Panc1 (cell line): ENCODE measurements at regions not wholly inside any gene's neighbourhood (a gene's known extent, or its start where the extent isn't known, plus 50 kb on each side); places are given as distances from the start of the nearest gene placed in this dataset.

Source experiments
- ATAC-seq: fragments of 200-7000 bp; cut with Tn5 transposase; 2 replicates; pipeline ENCODE4 v1.9.1; 2020; ENCODE audit warnings: mild to moderate bottlenecking, moderate library complexity
- BruUV-seq: library from RNA; stranded (reverse); fragments of 400-500 nt; replicated peaks from 2 replicates; lab custom pipeline; 2021; lab: Mats Ljungman, UMichigan
- CTCF ChIA-PET: fragments of 300-600 bp; sonication (Branson Sonifier 250); formaldehyde crosslinking; loops from one replicate; lab custom pipeline; 2022; ENCODE audit warnings: antibody characterized with exemption; lab: Charles Lee
- POLR2A ChIA-PET: fragments of 300-600 bp; sonication (Branson Sonifier 250); formaldehyde crosslinking; loops from one replicate; lab custom pipeline; 2022; ENCODE audit warnings: antibody characterized with exemption; lab: Charles Lee
- DNase-seq: peaks from one replicate; pipeline ENCODE4 v3.0.0-alpha.2; 2010; ENCODE audit warnings: low read depth, low spot score
- H3K27ac ChIP-seq: 2 replicates; pipeline ENCODE4 v1.5.1; 2011; ENCODE audit warnings: mild to moderate bottlenecking, low read length, inconsistent platforms
- H3K27me3 ChIP-seq: fragments of 200-500 bp; sonication (Bioruptor generic); 2 replicates; pipeline ENCODE4 v1.6.0; 2014; ENCODE audit warnings: low read length, inconsistent platforms; ENCODE audit not compliant: control insufficient read depth, insufficient read depth
- H3K36me3 ChIP-seq: fragments of 200-500 bp; sonication (Bioruptor generic); 2 replicates; pipeline ENCODE4 v1.5.1; 2014; ENCODE audit warnings: inconsistent platforms, mild to moderate bottlenecking, low read length, moderate library complexity; ENCODE audit not compliant: control insufficient read depth, insufficient read depth
- H3K4me1 ChIP-seq: 2 replicates; pipeline ENCODE4 v1.5.1; 2011; ENCODE audit warnings: inconsistent platforms, mild to moderate bottlenecking, low read length, moderate library complexity; ENCODE audit not compliant: control insufficient read depth, insufficient read depth
- H3K4me3 ChIP-seq, 2 experiments: 2 replicates each; pipeline ENCODE4 v1.5.1; 2011 to 2012; ENCODE audit warnings: low read depth in 2 of 2, low read length in 2 of 2, mild to moderate bottlenecking in 2 of 2, inconsistent platforms in 1 of 2, moderate library complexity in 1 of 2
- H3K9me3 ChIP-seq: fragments of 200-500 bp; sonication (Bioruptor generic); 2 replicates; pipeline ENCODE4 v1.5.1; 2014; ENCODE audit warnings: low read depth, mild to moderate bottlenecking, inconsistent platforms, low read length, moderate library complexity; ENCODE audit not compliant: control insufficient read depth, insufficient read depth
- POLR2AphosphoS5 ChIP-seq: IDR thresholded peaks from 2 replicates; pipeline ENCODE4 v1.6.1; 2012; ENCODE audit warnings: mild to moderate bottlenecking, low read depth, low read length, moderate library complexity
- SIN3A ChIP-seq: IDR thresholded peaks from 2 replicates; pipeline ENCODE4 v1.6.1; 2012; ENCODE audit warnings: low read depth, mild to moderate bottlenecking, low read length, moderate library complexity, borderline replicate concordance; ENCODE audit not compliant: insufficient read depth
- TCF7L2 ChIP-seq: IDR thresholded peaks from 2 replicates; pipeline ENCODE4 v1.6.1; 2011; ENCODE audit warnings: mild to moderate bottlenecking, low read depth, low read length, inconsistent platforms
- in situ Hi-C: cut with HindIII; loops from 2 replicates; pipeline ENCODE4 v1.10.0; 2016; ENCODE audit warnings: low sequenced_read_pairs, low pct_unique_long_range_greater_than_20kb
- intact Hi-C: fragments of 100-400 bp; cut with micrococcal nuclease; formaldehyde crosslinking; loops from one replicate; pipeline ENCODE4 v1.10.0; 2022; ENCODE audit not compliant: unreplicated experiment
- TF ChIP-seq, protein P1 (sequence below): fragments of 450-650 bp; IDR thresholded peaks from 2 replicates; pipeline ENCODE4 v1.5.1; 2017; ENCODE audit warnings: mild to moderate bottlenecking
- TF ChIP-seq, protein P2 (sequence below), 2 experiments: IDR thresholded peaks; 2 replicates each; pipeline ENCODE4 v1.6.1; 2011 to 2012; ENCODE audit warnings: low read depth in 2 of 2, control low read depth in 1 of 2, low read length in 1 of 2, mild to moderate bottlenecking in 1 of 2, moderate library complexity in 1 of 2; ENCODE audit not compliant: insufficient read depth in 1 of 2

DNA sequence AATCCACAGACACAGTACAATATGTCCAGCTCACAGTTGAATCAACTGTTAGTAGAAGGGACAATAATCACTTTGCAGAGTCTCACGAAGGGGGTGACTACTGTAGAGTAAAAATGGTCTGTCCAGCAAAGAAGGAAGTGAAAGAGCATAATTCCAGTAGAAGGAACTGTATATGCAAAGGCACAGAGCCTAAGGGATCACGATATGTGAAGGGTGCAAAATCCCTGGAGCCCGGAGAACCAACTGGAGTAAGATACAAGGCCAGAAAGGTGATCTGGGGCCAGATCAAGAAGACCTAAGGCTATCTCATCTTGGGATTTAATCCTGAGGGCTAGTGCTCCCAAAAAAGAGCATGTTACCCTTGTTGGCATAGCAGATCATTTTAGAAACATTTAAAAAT, 192.7 kb upstream of the LDB2 start:
- in situ Hi-C loops: no loop called here
- Histone ChIP-seq H3K4me1 (no peaks in the 10 kb centered on the region), H3K9me3 (no peaks in the 10 kb centered on the region), H3K4me3 (no peak overlapping the region), H3K36me3 (no peaks in the 10 kb centered on the region), H3K27me3 (no peaks in the 10 kb centered on the region), H3K27ac (no peak overlapping the region)
- no TSS peak for BruUV-seq
- ChIA-PET POLR2A (no interaction called here), CTCF (no interaction called here)
- TF ChIP-seq, protein P1, sequence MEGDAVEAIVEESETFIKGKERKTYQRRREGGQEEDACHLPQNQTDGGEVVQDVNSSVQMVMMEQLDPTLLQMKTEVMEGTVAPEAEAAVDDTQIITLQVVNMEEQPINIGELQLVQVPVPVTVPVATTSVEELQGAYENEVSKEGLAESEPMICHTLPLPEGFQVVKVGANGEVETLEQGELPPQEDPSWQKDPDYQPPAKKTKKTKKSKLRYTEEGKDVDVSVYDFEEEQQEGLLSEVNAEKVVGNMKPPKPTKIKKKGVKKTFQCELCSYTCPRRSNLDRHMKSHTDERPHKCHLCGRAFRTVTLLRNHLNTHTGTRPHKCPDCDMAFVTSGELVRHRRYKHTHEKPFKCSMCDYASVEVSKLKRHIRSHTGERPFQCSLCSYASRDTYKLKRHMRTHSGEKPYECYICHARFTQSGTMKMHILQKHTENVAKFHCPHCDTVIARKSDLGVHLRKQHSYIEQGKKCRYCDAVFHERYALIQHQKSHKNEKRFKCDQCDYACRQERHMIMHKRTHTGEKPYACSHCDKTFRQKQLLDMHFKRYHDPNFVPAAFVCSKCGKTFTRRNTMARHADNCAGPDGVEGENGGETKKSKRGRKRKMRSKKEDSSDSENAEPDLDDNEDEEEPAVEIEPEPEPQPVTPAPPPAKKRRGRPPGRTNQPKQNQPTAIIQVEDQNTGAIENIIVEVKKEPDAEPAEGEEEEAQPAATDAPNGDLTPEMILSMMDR: no peak
- TF ChIP-seq, protein P2, sequence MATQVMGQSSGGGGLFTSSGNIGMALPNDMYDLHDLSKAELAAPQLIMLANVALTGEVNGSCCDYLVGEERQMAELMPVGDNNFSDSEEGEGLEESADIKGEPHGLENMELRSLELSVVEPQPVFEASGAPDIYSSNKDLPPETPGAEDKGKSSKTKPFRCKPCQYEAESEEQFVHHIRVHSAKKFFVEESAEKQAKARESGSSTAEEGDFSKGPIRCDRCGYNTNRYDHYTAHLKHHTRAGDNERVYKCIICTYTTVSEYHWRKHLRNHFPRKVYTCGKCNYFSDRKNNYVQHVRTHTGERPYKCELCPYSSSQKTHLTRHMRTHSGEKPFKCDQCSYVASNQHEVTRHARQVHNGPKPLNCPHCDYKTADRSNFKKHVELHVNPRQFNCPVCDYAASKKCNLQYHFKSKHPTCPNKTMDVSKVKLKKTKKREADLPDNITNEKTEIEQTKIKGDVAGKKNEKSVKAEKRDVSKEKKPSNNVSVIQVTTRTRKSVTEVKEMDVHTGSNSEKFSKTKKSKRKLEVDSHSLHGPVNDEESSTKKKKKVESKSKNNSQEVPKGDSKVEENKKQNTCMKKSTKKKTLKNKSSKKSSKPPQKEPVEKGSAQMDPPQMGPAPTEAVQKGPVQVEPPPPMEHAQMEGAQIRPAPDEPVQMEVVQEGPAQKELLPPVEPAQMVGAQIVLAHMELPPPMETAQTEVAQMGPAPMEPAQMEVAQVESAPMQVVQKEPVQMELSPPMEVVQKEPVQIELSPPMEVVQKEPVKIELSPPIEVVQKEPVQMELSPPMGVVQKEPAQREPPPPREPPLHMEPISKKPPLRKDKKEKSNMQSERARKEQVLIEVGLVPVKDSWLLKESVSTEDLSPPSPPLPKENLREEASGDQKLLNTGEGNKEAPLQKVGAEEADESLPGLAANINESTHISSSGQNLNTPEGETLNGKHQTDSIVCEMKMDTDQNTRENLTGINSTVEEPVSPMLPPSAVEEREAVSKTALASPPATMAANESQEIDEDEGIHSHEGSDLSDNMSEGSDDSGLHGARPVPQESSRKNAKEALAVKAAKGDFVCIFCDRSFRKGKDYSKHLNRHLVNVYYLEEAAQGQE (IDR thresholded peaks at IDR 0.05; ENCODE audit: insufficient read depth in 1 of 2, low read depth in 2 of 2, low read length in 1 of 2): no peak
- no peak for TF ChIP-seq SIN3A
- no peak for ATAC-seq
- intact Hi-C loops: no loop called here
- no peak for DNase-seq

DNA sequence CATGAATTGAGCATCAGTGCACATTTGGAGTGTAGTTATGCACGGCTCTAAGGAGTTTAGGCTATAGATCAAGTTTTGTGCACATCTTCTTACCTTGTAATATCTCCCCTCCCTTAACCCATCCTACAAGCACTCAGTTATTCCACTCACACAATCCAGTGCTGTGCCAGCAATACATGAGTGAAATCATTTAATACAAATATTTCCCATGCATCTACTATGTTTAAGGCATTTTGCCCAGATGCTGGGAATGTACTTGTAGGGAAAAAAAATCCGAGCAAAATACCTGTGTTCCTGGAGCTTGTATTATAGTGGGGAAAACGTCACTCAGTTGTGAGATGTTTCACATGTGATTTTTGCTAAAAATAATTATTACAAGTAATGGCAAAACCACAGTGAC, 191.6 kb upstream of the LDB2 start:
- ATAC-seq (no peak), DNase-seq (no peak)
- in situ Hi-C loops: no loop called here
- H3K27ac ChIP-seq: no peak overlapping the region
- H3K27me3 ChIP-seq: no peaks in the 10 kb centered on the region
- H3K4me3 ChIP-seq: no peak overlapping the region
- no TSS peak for BruUV-seq
- no peaks in the 10 kb centered on the region for H3K4me1 ChIP-seq
- no peaks in the 10 kb centered on the region for H3K36me3 ChIP-seq
- ChIA-PET POLR2A (no interaction called here), CTCF (no interaction called here)
- intact Hi-C loops: no loop called here
- TF ChIP-seq, protein P1: no peak
- no peaks in the 10 kb centered on the region for H3K9me3 ChIP-seq

GRCh38 chr4:17085416-17085815, 187.0 kb upstream of the LDB2 start:
- in situ Hi-C loops: no loop called here
- CTCF ChIA-PET: no interaction called here

More at GRCh38 chr4:17085416-17085815, 187.0 kb upstream of the LDB2 start:
- Histone ChIP-seq H3K27me3 (no peaks in the 10 kb centered on the region), H3K9me3 (no peaks in the 10 kb centered on the region), H3K27ac (no peak overlapping the region), H3K4me3 (no peak overlapping the region), H3K4me1 (no peaks in the 10 kb centered on the region), H3K36me3 (no peaks in the 10 kb centered on the region)
- no TSS peak for BruUV-seq
- TF ChIP-seq, protein P2 (IDR thresholded peaks at IDR 0.05; ENCODE audit: insufficient read depth in 1 of 2, low read depth in 2 of 2, low read length in 1 of 2): no peak
- TF ChIP-seq, protein P1: no peak
- TF ChIP-seq POLR2AphosphoS5 (no peak), TCF7L2 (no peak), SIN3A (no peak)
- DNase-seq: no peak
- ATAC-seq: no peak
- POLR2A ChIA-PET: no interaction called here
- intact Hi-C loops: no loop called here
